ENCODE measurements at regions not wholly inside any gene's neighbourhood (a gene's known extent, or its start where the extent isn't known, plus 50 kb on each side); places are given as distances from the start of the nearest gene placed in this dataset.

DNA sequence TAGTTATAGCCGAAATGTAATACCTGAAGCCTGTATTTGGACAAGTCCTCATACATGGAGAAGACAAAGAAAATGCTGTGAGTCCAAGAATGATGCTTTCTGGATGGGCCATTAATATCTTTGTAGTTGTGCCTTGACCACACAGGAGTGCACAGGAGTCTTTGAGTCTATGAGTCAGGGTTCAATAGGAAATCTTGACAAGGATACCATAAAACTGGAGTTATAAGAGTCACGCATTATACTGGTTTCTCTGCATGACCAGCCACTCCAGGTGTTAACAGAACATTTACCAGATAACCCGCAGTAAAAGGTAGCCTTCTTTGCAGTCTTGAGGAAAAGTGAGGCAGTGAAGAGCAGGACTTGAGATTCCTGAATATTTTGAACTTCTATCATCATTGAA, 464.6 kb upstream of the PKN2 start:
- DNase-seq (ENCODE audit: low read depth in 2 of 2) = no peak

DNA sequence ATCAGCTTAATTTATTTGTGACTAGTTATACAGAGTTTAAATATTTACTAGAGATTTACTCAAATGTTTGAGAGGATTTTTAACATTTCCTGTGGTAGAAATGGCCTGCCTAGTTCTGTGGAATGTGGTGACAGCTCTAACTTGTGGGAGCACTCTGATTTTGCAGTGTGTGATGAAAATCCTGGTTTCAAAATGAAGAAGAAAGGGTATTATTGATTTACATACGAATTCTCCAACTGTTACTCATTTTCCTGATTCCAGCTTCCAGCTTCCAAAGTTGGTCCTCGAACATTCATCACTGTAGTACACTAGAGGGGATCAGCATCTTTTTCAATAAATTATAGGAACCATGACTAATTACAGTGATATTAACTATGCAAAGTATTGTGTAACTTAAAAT, 462.7 kb upstream of the PKN2 start:
- no peak for DNase-seq (ENCODE audit: low read depth in 2 of 2)

DNA sequence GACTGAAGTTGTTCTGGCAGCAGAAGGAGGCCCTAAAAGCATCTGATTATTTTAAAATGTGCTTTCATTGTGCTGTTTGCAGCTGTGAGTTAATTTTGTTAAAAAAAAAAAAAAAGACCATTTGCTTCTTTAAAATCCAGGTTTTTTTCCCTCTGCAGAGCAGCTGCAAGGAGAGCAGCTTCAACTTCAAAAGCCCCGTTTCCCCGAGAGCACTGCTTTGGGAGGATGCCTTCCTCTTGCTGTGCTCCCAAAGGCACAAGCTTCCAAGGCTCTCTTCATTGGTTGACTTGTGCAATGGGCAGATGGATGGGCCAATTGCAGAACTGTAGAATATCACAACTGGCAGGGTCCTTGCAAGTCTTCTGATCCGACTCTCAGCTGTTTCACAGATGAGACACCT, 459.2 kb upstream of the PKN2 start:
- DNase-seq (ENCODE audit: low read depth in 2 of 2) = no peak

DNA sequence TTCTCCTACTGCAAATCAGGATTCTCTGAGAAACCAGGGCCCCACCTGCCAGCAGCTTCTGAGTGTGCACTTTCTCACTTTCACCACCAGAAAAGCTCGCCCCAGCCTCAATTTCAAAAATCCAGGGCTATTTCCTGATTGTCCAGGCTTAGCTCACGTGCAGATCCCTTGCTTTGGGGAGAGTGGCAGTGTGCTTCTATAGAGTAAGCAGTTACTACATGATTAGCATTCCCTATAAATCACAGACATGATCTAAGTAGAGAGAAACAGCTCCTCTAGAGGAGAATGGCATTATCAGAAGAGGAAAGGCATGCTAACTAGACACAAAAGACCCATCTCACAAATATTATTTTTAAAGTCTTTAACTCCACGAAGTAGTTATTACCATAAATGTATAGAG, 456.0 kb upstream of the PKN2 start:
- no peak for DNase-seq (ENCODE audit: low read depth in 2 of 2)

DNA sequence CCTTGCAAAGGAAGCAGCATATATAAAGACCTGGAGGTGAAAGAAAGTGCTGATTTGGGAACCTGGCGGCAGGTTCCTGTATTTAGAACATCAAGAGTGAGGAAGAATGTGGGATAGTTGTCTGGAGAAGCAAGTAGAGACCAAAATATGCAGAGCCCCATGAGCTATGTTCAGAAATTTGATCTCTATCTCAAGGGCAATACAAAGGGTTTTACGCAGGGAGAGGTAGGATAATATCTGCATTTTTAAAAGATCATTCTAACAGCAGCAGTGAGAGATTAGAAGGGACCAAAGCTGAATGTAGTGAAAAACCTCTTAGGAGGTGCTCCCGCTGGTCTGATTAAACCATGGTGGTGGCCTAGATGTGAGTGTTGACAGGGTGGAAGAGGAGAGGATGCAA, 453.9 kb upstream of the PKN2 start:
- no peak for DNase-seq (ENCODE audit: low read depth in 2 of 2)

DNA sequence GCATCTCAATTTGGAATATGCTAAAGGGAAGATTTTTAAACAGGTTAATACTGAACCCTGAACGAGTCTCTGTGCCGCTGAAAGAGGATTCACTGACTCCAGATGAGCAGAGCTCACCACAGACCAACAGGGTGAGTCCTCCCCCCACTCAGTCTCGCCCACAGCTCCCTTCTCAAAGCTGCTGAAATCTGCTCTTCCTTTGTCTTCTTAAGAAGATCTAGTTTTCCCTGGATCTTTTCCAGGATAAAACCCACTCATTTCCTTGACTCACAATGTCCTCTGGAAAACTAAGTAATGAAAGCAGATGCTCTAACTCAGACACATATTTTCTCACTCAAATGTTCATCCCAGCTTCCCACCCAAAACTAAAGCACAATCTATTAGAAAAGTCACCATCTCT, 447.0 kb upstream of the PKN2 start:
- DNase-seq (ENCODE audit: low read depth in 2 of 2) = no peak

DNA sequence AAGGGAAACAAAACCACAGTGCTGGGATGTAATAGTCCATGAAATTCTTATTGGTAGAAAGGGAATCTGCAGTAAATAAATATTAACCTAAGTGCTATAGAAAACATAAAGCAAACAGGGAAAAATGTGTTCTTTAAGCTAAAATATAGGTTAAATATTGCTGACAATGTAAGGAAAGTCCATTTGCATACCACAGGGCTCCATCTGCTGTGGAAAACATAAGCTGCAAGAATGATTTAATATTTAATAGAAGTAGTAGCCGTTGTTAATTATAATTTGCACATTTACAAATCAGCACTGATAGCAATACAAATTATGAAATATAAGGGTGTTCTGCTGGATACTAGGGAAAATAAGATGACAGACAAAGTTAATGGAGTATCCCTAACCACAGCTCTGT, 444.9 kb upstream of the PKN2 start:
- no peak for DNase-seq (ENCODE audit: low read depth in 2 of 2)

DNA sequence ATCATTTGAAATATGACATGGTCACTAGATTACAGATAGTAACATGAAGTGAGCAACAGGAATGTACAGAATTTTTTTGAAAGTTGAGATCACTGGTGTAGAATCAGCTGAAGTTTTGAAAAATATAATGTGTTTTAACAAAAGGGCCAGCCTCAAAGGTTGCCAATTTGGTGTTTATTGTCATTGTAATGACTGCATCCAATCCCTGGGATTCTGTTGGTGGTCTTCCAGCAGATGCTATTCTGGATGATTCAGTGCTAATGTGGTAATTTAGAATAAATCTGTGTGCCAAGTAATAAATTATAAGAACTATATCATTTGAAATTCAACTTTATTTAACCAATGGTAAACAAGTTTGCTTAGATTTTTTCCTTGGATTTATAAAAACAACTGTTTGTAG, 436.4 kb upstream of the PKN2 start:
- DNase-seq (ENCODE audit: low read depth in 2 of 2) = no peak

DNA sequence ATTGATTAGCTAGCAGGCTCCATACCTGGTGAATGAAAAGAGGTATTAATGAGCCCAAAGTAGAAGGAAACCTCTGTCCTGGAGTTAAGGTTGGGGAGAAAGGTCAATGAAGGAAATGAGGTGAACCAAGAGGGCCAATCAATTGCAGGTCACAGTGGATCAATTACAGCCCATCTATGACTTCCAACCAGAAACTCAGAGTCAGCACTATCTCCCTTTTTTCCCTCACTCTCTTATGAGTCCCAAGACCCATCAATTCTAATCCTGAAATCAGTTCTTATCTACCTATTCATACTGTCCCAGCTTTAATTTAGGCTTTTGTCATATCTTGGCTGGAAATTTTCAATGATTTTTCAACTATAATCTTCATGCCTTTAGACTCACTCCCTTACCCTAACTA, 433.2 kb upstream of the PKN2 start:
- no peak for DNase-seq (ENCODE audit: low read depth in 2 of 2)

DNA sequence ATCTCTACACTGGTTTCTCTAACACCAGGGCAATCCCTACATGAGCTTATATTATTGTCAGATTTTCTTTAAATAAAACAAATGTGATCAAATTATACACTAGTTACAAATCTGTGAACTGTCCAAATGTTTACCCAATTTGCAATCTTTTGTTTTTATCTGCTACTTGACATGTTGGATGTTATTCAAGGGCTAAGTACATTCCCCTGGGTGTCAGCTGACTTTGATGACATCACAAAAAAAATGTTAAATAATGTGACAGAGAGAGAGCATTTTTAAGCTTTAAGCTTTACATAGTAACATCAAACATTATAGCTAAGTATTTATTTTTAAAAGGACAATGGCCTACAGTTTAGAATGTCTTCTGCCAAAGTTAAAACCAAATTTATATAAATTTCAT, 431.3 kb upstream of the PKN2 start:
- no peak for DNase-seq (ENCODE audit: low read depth in 2 of 2)

DNA sequence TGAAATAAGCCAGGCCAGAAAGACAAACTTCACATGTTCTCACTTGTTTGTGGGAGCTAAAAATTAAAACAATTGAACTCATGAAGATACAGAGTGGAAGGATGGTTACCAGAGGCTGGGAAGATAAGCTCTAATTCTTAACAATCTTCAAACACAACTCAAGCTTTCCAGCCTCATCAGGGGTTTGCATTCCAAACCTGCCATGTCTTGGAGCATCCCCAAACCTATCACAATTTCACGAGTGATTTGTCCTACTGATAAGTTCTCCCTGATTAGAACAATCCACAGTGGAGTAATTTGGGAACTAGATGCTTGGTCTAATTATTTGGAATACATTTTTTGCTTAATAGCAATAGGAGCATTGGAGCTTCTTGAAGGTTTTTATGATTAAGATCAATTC, 418.5 kb upstream of the PKN2 start:
- DNase-seq (ENCODE audit: low read depth in 2 of 2) = no peak

DNA sequence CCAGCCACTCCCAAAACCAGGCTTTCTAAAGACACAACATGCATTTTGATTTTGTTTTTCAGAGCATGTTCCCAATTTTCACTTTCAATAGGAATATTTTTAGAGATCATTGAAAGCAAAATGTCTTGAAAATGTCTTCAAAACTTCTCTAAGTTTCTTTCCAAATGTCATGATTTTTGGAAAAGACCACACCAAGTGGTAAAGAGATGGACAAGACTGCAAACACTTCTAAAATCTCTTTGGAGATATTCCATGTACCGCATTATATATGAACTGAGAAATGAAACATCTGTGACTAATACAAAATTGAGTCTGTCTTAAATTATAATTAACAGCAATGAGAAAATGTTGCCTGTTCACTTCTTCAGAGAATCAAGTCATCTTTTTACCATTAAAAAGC, 418.0 kb upstream of the PKN2 start:
- DNase-seq (ENCODE audit: low read depth in 2 of 2) = no peak

DNA sequence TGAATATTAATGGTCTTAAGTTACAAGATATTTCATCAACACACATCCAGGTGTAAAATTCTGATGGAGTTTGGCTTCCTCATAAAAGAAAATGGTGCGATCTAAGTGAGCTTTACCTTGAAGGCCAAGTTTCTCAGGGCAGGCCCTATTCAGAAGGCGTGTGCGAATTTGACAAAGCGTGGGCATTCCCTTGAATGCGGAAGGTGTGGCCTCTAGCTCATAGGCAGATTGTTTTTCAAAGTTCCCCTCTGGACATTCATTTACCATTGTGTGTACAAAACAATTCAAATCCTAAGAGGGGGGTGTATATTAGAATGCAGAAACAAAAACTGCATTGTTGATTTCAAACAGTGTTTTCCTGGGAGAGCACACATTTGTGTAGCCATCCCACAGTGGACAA, 411.9 kb upstream of the PKN2 start:
- no peak for DNase-seq (ENCODE audit: low read depth in 2 of 2)

DNA sequence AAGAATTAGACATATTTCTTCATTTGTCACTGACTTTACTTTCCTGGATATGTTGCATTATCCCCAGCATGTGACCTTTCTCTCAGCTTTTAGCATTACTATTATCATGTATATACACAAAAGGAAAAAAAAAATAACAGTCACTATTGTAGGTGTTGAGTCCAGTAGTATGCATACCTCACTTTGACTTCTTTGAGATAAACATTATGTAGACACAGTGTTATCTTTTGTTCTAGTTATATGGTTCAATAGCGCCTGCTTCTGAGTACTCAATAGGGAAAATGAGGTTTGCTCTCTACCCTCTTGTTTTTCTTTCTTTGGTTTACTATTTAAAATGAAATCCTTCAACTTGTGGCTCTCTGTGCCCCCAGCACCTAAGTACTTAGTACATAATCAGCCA, 409.6 kb upstream of the PKN2 start:
- DNase-seq (ENCODE audit: low read depth in 2 of 2) = no peak

DNA sequence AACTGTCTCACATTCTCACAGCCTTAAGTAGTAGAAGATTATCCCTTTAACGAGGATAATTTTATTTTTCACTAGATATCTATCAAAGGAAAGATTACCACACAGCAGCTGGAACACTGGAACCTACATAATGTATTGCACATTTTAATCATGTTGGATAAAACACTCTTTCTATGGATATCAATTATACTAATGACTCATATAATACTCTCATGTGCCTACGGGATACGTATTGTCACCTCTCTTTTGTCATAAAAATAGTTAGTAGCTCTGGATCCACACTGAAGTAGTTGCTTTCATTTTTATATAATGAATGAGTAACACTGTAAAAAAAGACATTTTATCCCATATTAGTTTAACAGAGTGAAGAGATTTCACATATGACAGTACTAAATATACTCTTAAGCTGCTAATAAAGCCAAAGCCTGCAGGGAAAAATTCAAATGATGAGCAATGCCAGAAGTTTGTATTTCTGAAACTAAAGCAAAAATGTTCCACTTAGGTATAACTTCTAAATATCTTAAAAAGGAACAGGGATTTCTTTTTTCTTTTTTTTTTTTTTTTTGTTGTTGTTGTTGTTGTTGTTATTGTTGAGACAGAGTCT, 408.7 kb upstream of the PKN2 start:
- no peak for DNase-seq (ENCODE audit: low read depth in 2 of 2)

DNA sequence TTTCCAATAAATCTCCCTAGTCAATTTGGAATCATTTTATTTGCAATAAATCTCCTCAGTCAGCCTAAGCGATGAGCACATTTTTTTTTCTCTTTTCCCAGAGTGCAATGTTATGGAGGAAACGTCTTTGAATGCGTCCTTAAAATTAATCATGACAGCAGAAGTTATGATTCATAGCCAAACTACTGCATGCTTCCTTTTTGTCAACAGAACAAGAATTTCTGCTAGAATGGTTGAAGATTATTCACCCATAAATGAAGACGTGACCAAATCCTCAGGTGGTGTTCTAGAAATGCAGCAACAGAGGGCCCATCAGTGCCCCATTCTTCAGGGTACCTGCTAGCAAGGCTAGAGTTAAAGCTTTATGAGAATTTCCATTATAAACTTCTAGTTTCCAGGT, 407.9 kb upstream of the PKN2 start:
- no peak for DNase-seq (ENCODE audit: low read depth in 2 of 2)

DNA sequence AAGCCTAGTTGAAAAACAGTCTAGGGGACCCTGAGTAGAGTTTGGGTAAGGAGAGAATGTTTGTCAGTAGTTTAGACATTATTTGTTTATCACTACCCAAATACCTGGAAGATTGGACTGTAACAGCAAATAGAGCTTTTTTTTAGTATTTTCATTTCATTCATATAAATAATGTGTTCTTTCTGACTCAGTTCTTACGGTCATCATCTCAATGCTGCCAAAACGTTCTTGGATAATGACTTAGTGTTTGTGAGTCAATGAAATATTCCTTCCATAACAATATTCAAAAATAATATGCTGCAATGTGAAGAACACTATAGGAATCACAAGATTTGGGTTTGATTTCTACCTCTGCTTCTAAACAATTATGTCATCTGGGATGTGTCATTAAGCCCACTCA, 400.0 kb upstream of the PKN2 start:
- no peak for DNase-seq (ENCODE audit: low read depth in 2 of 2)

DNA sequence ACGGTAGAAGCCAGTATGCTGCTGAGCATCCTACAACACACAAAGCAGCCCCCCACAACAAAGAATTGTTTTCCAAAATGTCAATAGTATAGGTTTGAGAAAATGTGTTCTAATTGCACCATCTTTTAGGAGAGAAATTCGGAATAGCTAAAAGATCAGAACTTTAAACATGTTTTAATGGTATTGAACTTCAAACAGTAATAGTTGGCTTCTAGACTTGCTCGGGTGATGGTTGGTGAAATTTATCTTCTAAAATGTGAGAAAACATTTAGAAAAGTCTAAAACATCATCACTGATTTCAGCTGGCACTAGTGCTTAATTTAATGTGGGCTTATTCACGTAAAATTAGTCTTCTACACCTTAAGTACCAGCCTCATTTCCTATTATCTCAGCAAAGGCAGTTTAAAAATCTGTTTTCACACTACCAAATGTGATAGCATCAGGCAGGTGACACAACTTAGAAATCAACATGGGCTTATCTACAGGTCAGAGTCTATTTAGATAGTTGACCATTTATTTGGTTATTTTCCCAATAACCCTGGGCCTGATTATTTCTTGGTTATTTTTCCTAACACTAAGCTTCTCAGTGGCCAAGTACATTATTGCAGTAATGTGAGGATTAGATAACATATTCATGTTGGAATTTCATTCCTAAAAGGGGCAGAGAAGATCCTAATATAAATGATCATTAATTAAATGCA, 399.3 kb upstream of the PKN2 start:
- DNase-seq (ENCODE audit: low read depth in 2 of 2) = no peak

DNA sequence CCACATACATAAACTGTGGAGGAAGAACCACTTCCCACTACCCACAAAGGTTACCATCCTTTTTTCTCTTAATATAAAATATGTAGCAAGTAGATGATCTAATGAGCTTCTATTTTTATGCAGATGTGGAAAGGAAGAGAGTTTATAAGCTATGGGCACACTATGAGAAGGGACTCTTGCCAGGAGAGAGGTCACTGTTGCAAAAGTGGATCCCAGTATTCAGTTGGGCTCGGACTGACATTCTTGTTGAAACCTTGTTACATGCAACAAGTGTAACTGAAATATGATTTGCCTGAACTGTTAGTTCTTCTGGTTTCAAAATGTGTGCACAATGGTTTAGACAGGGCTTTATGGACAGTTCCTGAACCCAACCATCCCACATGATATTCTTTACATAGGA, 397.4 kb upstream of the PKN2 start:
- DNase-seq (ENCODE audit: low read depth in 2 of 2) = no peak

DNA sequence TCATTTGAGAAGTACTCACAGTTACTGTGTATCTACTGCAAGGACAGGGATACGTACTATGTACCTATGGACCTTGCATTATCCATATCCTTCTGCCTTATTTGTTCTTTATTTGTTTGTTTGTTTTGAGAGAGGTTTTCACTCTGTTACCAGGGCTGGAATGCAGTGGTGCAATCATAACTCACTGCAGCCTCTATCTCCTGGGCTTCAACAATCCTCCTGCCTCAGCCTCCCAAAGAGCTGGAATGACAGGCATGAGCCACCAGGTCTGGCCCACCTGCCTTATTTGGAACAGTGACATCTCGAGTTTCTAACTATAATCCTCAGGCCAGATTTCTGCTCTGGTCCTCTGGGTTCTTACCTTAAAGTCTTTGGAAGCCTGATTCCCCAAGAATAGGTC, 395.5 kb upstream of the PKN2 start:
- DNase-seq (ENCODE audit: low read depth in 2 of 2) = no peak

DNA sequence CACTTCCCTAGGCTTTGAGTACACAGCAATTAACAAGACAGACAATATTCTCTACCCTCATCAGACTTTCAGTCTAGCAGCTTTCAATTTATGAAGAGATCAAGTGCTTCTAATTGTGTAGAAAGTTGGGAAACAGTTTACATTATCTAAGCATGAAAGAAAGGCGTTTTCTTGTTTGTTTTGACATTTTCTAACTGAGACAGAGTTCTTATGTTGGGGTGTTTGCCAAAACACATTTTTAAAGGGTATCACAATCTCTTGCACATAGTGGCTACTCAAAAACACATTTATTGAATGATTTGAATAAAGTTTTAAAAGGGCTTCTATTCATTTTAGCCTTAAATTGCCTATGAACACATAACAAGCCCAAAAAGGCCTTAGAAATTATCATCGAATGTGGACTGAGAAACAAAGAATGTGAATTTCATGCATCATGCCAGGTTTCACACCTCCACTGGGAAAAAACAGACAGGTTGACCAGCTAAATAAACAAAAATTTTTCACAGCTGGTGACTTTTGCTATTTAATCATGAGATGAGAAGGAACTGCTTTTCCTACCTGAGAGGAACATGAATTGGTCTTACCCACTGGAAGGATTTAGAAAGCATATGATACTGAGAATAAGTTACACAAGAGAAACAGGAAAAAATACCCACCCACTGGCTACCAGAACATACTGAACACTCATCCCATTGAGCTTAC, 394.5 kb upstream of the PKN2 start:
- DNase-seq (ENCODE audit: low read depth in 2 of 2) = no peak

DNA sequence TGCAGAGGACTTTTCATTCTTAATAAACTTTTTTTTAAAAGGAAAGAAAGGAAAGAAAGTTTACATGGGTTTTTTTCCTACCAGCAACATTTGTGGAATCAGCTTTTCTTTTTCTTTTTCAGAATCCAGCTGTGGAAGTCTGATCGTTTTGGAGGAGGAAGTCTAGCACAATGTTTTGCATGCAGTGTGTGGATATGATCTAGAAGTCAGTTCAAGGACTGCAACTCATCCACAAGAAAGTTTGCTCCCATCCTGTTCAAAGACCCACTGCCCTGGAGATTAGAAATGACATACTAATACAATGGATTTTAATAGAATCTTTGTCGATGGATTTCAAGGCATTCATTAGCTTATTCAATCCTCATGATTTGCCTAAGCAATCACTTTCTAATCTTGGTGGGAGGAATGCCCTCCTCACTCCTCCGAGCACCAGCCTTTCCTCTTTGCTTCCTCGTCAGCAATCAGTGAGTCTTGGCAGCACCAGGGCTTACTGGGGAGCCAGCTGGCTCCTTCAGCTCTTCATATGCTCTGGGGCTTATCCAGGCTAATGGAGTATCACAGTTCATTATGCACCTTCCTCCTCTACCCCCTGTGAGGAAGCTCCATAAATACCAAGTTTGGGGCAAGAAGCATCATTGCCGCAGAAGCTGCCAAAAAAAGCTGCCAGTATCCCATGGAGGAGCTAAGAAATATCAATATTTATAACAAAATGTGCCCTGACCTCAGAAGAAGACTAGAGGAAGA, 392.3 kb upstream of the PKN2 start:
- no peak for DNase-seq (ENCODE audit: low read depth in 2 of 2)

DNA sequence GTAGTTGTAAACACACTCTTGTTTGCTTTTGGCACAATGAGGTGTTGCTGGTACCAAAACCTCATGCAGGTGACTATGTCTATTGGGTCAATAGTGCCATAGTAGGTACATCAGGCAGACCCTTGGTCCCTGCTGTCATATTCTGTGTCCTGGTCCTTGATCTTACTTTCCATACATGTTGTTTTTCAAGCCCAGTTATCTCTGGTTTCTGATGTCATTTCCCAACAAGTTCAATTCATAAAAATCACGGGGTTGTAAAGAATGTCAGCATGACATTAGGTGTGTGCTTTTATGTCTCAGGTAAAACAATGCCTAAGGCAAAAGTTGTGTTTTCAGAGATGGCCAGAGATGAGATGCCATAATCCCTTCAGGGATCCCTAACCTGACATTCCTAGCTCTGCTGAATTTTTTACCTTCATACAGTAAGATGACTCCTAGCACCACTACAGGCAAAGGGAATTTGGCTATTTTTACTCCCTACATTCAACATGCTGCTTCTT, 390.3 kb upstream of the PKN2 start:
- DNase-seq (ENCODE audit: low read depth in 2 of 2) = no peak

Data from stimulated activated CD4-positive, alpha-beta T cell treated with anti-CD3 and anti-CD28 coated beads, Interleukin-12 subunit alpha, Interleukin-12 subunit beta, amount 100 ng/mL, for 24 hours (primary cell).